Effector memory CD4-positive, alpha-beta T cell (primary cell): ENCODE measurements at regions not wholly inside any gene's neighbourhood (a gene's known extent, or its start where the extent isn't known, plus 50 kb on each side); places are given as distances from the start of the nearest gene placed in this dataset.
"Not testable (repeated sequence)": the region's sequence is repeated elsewhere in the genome, so short reads cannot be mapped to it uniquely, and the experiment has no call there.

Experiments used
- DNase-seq, 3 donors: peaks; one replicate each; pipeline ENCODE4 v3.0.0-alpha.2; 2020
- H3K27ac ChIP-seq: 2 replicates; pipeline ENCODE4 v1.7.0; 2013; ENCODE audit warnings: mild to moderate bottlenecking, low read length, moderate library complexity; ENCODE audit not compliant: insufficient read depth, poor library complexity, severe bottlenecking
- H3K27me3 ChIP-seq: replicated peaks from 2 replicates; pipeline ENCODE4 v1.7.0; 2013; ENCODE audit warnings: mild to moderate bottlenecking, low read length; ENCODE audit not compliant: insufficient read depth, control insufficient read depth, poor library complexity, severe bottlenecking
- H3K36me3 ChIP-seq: 2 replicates; pipeline ENCODE4 v1.7.0; 2013; ENCODE audit warnings: mild to moderate bottlenecking, low read length, moderate library complexity; ENCODE audit not compliant: control insufficient read depth, insufficient read depth
- H3K4me1 ChIP-seq: 2 replicates; pipeline ENCODE4 v1.7.0; 2013; ENCODE audit warnings: low read length, mild to moderate bottlenecking; ENCODE audit not compliant: control insufficient read depth, insufficient read depth, poor library complexity, severe bottlenecking
- H3K4me3 ChIP-seq: 2 replicates; pipeline ENCODE4 v1.7.0; 2013; ENCODE audit warnings: low read length, low read depth, mild to moderate bottlenecking; ENCODE audit not compliant: insufficient read depth, poor library complexity, severe bottlenecking
- H3K9me3 ChIP-seq: 2 replicates; pipeline ENCODE4 v1.7.0; 2013; ENCODE audit warnings: mild to moderate bottlenecking, low read length, moderate library complexity; ENCODE audit not compliant: control insufficient read depth

DNA sequence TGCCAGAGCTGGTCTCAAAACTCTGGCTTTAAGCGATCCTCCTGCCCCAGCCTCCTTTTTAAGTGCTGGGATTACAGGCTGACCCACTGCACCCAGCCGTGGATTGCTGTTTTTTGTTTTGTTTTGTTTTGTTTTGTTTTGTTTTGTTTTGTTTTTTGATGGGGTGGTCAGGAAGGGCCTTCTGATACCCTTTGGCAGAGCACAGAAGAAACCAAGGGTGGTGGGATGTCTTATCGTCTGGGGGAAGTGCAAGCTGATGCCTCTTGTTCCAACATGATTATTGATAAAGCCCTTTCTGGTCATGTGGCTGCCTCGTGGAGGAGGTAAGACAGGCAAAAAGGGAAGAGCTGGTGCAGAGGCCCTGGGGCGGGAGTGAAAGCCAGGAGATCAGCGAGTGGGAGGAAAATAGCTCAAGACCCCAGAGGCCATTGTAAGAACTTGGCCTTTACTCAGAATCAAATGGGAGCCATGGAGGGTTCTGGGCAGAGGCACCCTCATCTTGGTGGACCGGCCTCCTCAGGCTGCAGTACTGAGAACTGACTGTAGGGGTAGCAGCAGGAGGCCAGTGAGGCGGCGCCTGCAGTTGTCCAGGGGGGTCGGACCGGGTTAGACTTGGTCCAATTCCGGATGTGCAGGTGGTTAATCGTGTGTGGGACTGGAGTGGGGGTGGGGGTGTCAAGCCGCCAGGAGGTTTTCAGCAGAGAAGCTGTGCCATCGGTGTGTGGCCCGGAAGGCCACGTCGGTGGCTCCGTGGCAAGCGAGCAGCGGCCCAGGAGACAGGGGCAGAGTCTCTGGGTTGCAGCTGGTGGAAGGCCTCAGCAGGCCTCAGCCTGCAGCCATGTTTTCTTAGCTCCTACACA is 84.4 kb upstream of the GSE1 start:
- DNase-seq = no peak
- H3K27ac ChIP-seq = no peak overlapping the region
- H3K36me3 ChIP-seq = no peaks in the 10 kb centered on the region
- no peaks in the 10 kb centered on the region for H3K9me3 ChIP-seq
- no peaks in the 10 kb centered on the region for H3K27me3 ChIP-seq
- H3K4me1 ChIP-seq = no peaks in the 10 kb centered on the region
- H3K4me3 ChIP-seq = no peak overlapping the region

DNA sequence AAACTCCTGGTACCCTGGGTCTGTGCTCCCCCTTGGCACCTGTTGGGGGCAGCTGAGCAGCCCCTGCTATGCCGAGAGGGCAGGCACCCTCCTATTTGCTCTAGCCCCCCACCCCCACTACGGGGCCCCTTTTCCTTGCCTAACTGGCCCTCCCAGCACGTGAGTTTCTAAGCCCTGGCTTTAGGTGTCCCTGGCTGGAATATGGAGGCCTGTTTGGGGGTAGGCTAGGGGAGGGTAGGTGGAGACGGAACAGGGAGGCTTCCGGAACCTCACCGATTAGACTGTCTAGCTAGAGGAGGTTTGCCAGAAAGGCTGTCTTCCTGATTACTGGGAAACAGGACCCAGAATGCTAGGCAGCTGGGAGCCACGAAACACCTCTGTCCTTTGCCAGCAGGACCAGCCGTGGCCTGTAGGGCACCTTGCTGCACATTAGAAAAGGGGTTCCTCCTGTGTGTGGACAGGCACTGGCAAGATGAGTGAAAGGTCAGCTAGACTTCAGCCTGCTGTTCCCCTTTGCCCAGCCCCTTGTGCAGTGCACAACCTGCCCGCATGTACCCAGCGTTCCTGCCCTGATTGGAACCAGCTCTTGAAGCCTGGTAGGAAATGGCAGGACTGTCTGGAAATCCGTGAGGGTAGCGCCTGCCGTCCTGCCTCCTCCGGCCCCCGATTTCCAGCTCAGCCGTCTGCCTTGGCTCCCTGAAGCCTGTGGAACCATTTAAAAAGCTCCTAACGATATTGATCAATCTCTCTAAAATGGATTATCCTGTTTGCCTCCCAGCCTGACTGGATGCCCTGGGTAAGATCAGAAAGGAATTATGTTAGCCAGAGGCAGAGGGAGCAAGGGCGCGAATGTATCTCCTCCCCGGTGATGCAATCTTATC is 83.4 kb upstream of the GSE1 start:
- Histone ChIP-seq H3K9me3 (no peaks in the 10 kb centered on the region), H3K27ac (no peak overlapping the region), H3K36me3 (no peaks in the 10 kb centered on the region), H3K4me1 (no peaks in the 10 kb centered on the region), H3K4me3 (no peak overlapping the region), H3K27me3 (no peaks in the 10 kb centered on the region)
- DNase-seq = no peak

DNA sequence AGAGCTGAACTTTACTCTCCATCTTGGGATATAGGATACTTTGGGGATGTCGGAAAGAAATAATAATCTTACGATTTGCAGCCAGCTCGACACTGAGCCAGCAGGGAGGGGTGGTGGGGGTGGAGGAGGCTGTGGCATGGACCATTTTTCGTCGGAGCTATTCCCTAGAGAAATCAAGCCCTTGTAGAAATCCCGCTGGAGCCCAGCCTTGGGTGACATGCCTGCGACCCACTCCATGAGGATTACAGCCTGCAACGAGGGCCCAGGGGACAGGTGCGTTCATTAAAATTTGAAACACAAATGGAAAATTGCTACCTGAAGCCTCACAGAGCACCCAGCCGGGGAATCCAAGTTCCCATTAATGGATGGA is 82.8 kb upstream of the GSE1 start:
- Histone ChIP-seq H3K36me3 (no peaks in the 10 kb centered on the region), H3K27me3 (no peaks in the 10 kb centered on the region), H3K27ac (no peak overlapping the region), H3K4me1 (no peaks in the 10 kb centered on the region), H3K9me3 (no peaks in the 10 kb centered on the region), H3K4me3 (no peak overlapping the region)
- DNase-seq = no peak

DNA sequence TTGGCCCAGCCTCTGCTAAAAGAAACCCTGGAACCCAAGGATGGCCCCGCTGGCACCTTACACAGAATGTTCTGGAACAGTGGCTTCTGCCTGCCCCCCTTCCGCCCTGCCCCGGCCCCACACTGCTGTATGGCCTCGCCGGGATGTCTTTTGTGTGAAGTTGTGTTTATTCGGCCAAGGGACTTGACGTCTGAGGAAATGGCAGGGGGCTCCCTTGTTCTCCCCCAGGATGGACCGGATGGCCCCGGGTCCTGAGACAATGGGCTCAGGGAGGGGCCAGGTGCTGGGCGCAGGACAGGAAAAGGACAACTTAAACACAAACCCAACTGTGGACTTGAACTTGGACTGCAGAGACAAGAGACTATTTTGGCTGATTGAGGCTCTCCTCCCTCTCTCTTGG is 81.6 kb upstream of the GSE1 start:
- no peak overlapping the region for H3K27ac ChIP-seq
- H3K4me1 ChIP-seq = no peaks in the 10 kb centered on the region
- no peak for DNase-seq
- H3K36me3 ChIP-seq = no peaks in the 10 kb centered on the region
- no peaks in the 10 kb centered on the region for H3K27me3 ChIP-seq
- H3K4me3 ChIP-seq = no peak overlapping the region
- no peaks in the 10 kb centered on the region for H3K9me3 ChIP-seq

DNA sequence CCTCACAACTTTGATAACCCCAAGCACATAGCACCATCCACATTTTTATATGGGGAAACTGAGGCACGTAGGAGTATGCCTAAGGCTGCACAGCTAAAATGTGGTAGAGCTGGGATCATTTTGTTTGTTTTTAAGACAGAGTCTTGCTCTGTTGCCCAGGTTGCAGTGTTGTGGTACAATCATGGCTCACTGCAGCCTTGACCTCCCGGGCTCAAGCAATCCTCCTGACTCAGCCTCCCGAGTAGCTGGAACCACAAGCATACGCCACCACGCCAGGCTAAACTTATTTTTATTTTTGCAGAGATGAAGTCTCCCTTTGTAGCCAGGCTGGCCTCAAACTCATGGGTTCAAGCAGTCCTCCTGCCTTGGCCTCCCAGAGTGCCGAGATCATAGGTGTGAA is 81.0 kb upstream of the GSE1 start:
- Histone ChIP-seq H3K4me1 (no peaks in the 10 kb centered on the region), H3K27ac (no peak overlapping the region), H3K27me3 (no peaks in the 10 kb centered on the region), H3K9me3 (no peaks in the 10 kb centered on the region), H3K4me3 (no peak overlapping the region), H3K36me3 (no peaks in the 10 kb centered on the region)
- no peak for DNase-seq

DNA sequence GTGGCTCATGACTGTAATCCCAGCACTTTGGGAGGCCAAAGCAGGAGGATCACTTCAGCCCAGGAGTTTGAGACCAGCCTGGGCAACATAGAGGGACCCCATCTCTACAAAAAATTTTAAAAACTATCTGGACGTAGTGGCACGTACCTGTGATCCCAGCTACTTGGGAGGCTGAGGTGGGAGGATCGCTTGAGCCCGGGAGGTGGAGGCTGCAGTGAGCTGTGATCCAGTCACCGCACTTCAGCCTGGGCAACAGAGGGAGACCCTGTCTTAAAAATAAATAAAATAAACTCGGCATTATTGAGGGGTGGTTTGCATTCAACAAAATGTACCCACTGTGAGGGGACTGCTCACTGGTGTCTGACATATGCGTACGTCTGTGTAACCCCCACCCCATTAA is 79.5 kb upstream of the GSE1 start:
- not testable (repeated sequence) for H3K9me3 ChIP-seq, H3K4me1 ChIP-seq, H3K27ac ChIP-seq, H3K36me3 ChIP-seq, DNase-seq, H3K4me3 ChIP-seq, H3K27me3 ChIP-seq

DNA sequence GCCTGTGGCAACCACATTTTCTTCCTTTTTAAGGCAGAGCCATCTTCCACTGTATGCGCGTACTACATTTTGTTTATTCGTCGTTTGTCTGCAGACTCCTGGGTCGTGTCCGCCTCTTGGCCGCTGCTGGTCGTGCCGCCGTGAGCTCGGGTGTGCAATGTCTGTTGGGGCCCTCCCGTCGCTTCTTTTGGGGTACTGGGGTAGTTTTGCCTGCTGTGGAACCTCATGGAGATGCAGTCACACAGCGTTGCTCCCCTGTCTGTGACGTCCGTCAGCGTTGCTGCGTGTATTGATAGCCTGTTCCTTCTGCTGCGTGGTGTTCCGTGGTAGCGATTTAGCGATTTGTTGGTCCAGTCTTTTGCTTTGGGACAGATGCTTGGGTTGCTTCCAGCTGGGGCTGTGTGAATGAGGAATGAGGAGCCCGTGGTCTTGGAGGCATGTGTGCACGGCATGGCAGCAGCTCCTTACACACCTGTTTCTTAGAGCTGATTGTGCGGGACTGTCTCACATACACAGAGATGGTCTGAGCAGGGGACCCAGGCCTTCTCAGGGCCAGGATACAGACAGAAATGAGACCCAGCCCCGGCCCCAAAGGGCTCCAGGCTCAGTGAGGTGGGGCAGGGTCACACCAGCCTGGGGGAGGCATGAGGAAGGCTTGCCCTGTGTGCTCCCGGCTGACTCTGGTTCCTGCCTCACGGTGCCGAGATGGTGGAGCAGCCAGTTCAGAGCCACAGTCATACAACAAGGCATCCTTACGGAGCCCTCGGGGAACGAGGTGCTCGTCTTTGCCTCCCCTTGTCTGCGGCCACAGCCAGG is 78.4 kb upstream of the GSE1 start:
- Histone ChIP-seq H3K27ac (no peak overlapping the region), H3K4me3 (no peak overlapping the region), H3K9me3 (no peaks in the 10 kb centered on the region), H3K4me1 (no peaks in the 10 kb centered on the region), H3K27me3 (no peaks in the 10 kb centered on the region), H3K36me3 (no peaks in the 10 kb centered on the region)
- DNase-seq = no peak

DNA sequence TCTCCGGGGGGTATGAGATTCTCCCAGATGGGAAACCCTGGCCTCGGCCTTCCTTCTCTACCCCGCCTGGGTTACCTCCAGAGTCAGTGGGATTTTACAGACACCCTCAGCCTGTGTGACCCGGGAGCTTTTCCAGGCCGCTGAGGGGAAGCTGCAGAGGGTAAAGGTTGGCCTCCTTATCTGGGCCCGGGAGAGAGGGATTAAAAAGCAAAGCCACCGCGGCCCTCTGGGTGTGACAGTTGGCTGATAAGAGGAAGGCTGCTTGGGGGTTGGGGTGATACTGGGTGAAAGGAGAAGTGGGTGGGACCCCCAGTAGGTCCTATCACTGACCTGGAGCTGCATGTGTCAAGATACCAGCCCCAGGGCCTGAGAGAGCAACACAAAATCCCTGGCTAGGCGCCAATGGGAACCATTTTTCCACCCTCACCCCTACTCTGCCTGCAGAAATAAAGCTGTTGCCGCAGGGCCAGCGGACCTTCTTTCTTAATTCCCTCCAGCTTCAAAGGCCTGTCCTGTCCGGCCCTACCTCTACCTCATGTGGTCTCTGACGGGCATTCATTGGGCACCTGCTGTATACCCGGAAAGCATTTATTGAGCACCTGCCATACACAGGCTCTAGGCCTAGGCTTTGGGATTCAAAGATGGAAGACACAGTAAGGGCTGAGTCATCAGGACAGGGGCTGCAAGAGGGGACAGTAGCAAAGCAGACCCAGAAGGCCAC is 77.6 kb upstream of the GSE1 start:
- Histone ChIP-seq H3K27me3 (no peaks in the 10 kb centered on the region), H3K9me3 (no peaks in the 10 kb centered on the region), H3K4me3 (no peak overlapping the region), H3K4me1 (no peaks in the 10 kb centered on the region), H3K27ac (no peak overlapping the region), H3K36me3 (no peaks in the 10 kb centered on the region)
- no peak for DNase-seq

DNA sequence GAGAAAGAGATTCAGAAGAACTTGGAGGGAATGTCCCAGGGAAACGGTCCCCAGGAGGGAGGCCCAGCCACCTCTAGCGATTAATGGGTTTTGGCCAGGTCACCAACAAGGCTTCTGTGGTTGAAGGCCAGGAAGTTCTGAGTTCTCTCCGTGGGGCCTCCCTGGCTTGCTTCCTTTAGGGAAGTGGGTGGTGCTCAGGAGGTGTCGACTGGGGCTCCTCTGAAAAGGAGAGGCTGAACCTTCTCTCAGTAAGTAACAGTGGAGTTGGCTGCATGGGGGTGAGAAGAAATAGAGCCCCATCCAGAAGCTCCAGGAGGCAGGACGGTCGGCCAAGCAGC is 77.1 kb upstream of the GSE1 start:
- Histone ChIP-seq H3K4me1 (no peaks in the 10 kb centered on the region), H3K27ac (no peak overlapping the region), H3K36me3 (no peaks in the 10 kb centered on the region), H3K27me3 (no peaks in the 10 kb centered on the region), H3K9me3 (no peaks in the 10 kb centered on the region), H3K4me3 (no peak overlapping the region)
- DNase-seq = no peak
